GDM1 (cell line): ENCODE measurements at regions not wholly inside any gene's neighbourhood (a gene's known extent, or its start where the extent isn't known, plus 50 kb on each side); places are given as distances from the start of the nearest gene placed in this dataset.

Source experiments
- DNase-seq: peaks from one replicate; lab custom pipeline; 2025; lab: John Stamatoyannopoulos, UW

GRCh38 chr3:162302983-162303624 is 806.5 kb downstream of the OTOL1 start:
- DNase-seq = no peak

GRCh38 chr3:162317046-162317445 is 820.4 kb downstream of the OTOL1 start:
- DNase-seq = no peak

GRCh38 chr3:162328649-162329048 is 832.0 kb downstream of the OTOL1 start:
- DNase-seq = no peak

- no peak for DNase-seq
Measured at GRCh38 chr3:162329514-162329913, 832.9 kb downstream of the OTOL1 start.

- DNase-seq = no peak
Measured at GRCh38 chr3:162332344-162332743, 835.7 kb downstream of the OTOL1 start.

- DNase-seq = no peak
Measured at GRCh38 chr3:162334537-162334936, 837.9 kb downstream of the OTOL1 start.

- no peak for DNase-seq
Measured at GRCh38 chr3:162337630-162338029, 841.0 kb downstream of the OTOL1 start.

GRCh38 chr3:162338514-162338913 is 841.9 kb downstream of the OTOL1 start:
- no peak for DNase-seq

- DNase-seq = no peak
Measured at GRCh38 chr3:162348912-162349311, 852.3 kb downstream of the OTOL1 start.

- peak; percentile 78 for DNase-seq
Measured at GRCh38 chr3:162353414-162353813, 856.8 kb downstream of the OTOL1 start.

- DNase-seq = no peak
Measured at GRCh38 chr3:162354356-162354755, 857.7 kb downstream of the OTOL1 start.

GRCh38 chr3:162365066-162365719 is 868.6 kb downstream of the OTOL1 start:
- no peak for DNase-seq

- no peak for DNase-seq
Measured at GRCh38 chr3:162366166-162366766, 869.7 kb downstream of the OTOL1 start.

GRCh38 chr3:162367429-162368260 is 871.0 kb downstream of the OTOL1 start:
- no peak for DNase-seq

GRCh38 chr3:162368417-162368816 is 871.8 kb downstream of the OTOL1 start:
- no peak for DNase-seq

GRCh38 chr3:162369306-162369705 is 872.7 kb downstream of the OTOL1 start:
- no peak for DNase-seq

GRCh38 chr3:162370141-162370540 is 873.5 kb downstream of the OTOL1 start:
- no peak for DNase-seq

GRCh38 chr3:162376761-162377160 is 880.2 kb downstream of the OTOL1 start:
- DNase-seq = no peak

- DNase-seq = no peak
Measured at GRCh38 chr3:162377608-162378007, 881.0 kb downstream of the OTOL1 start.

- no peak for DNase-seq
Measured at GRCh38 chr3:162385387-162385786, 888.8 kb downstream of the OTOL1 start.

GRCh38 chr3:162390891-162391290 is 894.3 kb downstream of the OTOL1 start:
- DNase-seq = no peak

GRCh38 chr3:162391301-162391700 is 894.7 kb downstream of the OTOL1 start:
- no peak for DNase-seq

GRCh38 chr3:162395496-162395895 is 898.9 kb downstream of the OTOL1 start:
- DNase-seq = no peak
